IMR-90 (cell line): ENCODE measurements at regions not wholly inside any gene's neighbourhood (a gene's known extent, or its start where the extent isn't known, plus 50 kb on each side); places are given as distances from the start of the nearest gene placed in this dataset.

Experiments used
- ATAC-seq: fragments of 200-7000 bp; cut with Tn5 transposase; 2 replicates; pipeline ENCODE4 v1.9.1; 2020; ENCODE audit warnings: low read depth, mild to moderate bottlenecking, moderate library complexity
- BruUV-seq: library from RNA; stranded (reverse); fragments of 400-500 nt; replicated peaks from 2 replicates; lab custom pipeline; 2021; lab: Mats Ljungman, UMichigan
- CTCF ChIA-PET: fragments of 300-600 bp; formaldehyde crosslinking; extraction: SDS; loops from one replicate; lab custom pipeline; 2021; ENCODE audit warnings: antibody characterized with exemption; lab: Yijun Ruan, JAX
- POLR2A ChIA-PET: fragments of 300-600 bp; sonication (Branson Sonifier 250); formaldehyde crosslinking; loops from one replicate; lab custom pipeline; 2022; ENCODE audit warnings: antibody characterized with exemption; ENCODE audit not compliant: unreplicated experiment; lab: Charles Lee
- DNase-seq: peaks from one replicate; pipeline ENCODE4 v3.0.0; 2013
- H2AFZ ChIP-seq: replicated peaks from 2 replicates; pipeline ENCODE3; 2013; ENCODE audit warnings: low read length, mild to moderate bottlenecking; ENCODE audit not compliant: poor library complexity
- H2AK5ac ChIP-seq: 2 replicates; pipeline ENCODE4 v1.6.1; 2013; ENCODE audit warnings: low read depth, low read length, inconsistent platforms
- H2AK9ac ChIP-seq: replicated peaks from 2 replicates; pipeline ENCODE3; 2013; ENCODE audit warnings: mild to moderate bottlenecking, low read depth, low read length, moderate library complexity; ENCODE audit not compliant: poor library complexity
- H2BK120ac ChIP-seq: 2 replicates; pipeline ENCODE4 v1.6.1; 2013; ENCODE audit warnings: low read depth, low read length, inconsistent platforms
- H2BK15ac ChIP-seq: 3 replicates; pipeline ENCODE4 v1.6.1; 2013; ENCODE audit warnings: low read depth, low read length, inconsistent platforms
- H2BK20ac ChIP-seq: 2 replicates; pipeline ENCODE4 v1.6.1; 2013; ENCODE audit warnings: low read depth, mild to moderate bottlenecking, inconsistent platforms, low read length, moderate library complexity
- H2BK5ac ChIP-seq: 2 replicates; pipeline ENCODE4 v1.6.1; 2013; ENCODE audit warnings: mild to moderate bottlenecking, low read depth, low read length, inconsistent platforms; ENCODE audit not compliant: poor library complexity, severe bottlenecking
- H3K14ac ChIP-seq: replicated peaks from 2 replicates; pipeline ENCODE4 v1.6.1; 2013; ENCODE audit warnings: low read depth, low read length, inconsistent platforms
- H3K18ac ChIP-seq: 2 replicates; pipeline ENCODE4 v1.6.1; 2013; ENCODE audit warnings: low read depth, low read length, control low read depth
- H3K23ac ChIP-seq: 2 replicates; pipeline ENCODE4 v1.6.1; 2013; ENCODE audit warnings: low read depth, low read length, inconsistent platforms
- H3K27ac ChIP-seq: 2 replicates; pipeline ENCODE4 v1.5.1; 2013; ENCODE audit warnings: mild to moderate bottlenecking, control low read depth, low read length; ENCODE audit not compliant: insufficient read depth
- H3K27me3 ChIP-seq: 2 replicates; pipeline ENCODE4 v1.6.1; 2013; ENCODE audit warnings: low read length; ENCODE audit not compliant: control insufficient read depth, insufficient read depth
- H3K36me3 ChIP-seq: 2 replicates; pipeline ENCODE4 v1.6.1; 2013; ENCODE audit warnings: low read length, mixed read lengths; ENCODE audit not compliant: control insufficient read depth, insufficient read depth
- H3K4ac ChIP-seq: 2 replicates; pipeline ENCODE4 v1.6.1; 2013; ENCODE audit warnings: low read depth, low read length, inconsistent platforms
- H3K4me1 ChIP-seq: 2 replicates; pipeline ENCODE4 v1.6.1; 2013; ENCODE audit warnings: low read length, mixed read lengths; ENCODE audit not compliant: control insufficient read depth, insufficient read depth
- H3K4me2 ChIP-seq: 2 replicates; pipeline ENCODE4 v1.6.1; 2013; ENCODE audit warnings: low read depth, mild to moderate bottlenecking, control low read depth, low read length, moderate library complexity
- H3K4me3 ChIP-seq: 2 replicates; pipeline ENCODE4 v1.5.1; 2013; ENCODE audit warnings: low read depth, mild to moderate bottlenecking, control low read depth, low read length, moderate library complexity; ENCODE audit not compliant: insufficient read depth
- H3K56ac ChIP-seq: 2 replicates; pipeline ENCODE4 v1.6.1; 2013; ENCODE audit warnings: low read length, inconsistent platforms; ENCODE audit not compliant: insufficient read depth; ENCODE audit errors: extremely low read depth
- H3K79me1 ChIP-seq, 2 experiments: 2 replicates each; pipeline ENCODE4 v1.6.1; 2013; ENCODE audit warnings: low read length in 2 of 2, inconsistent platforms in 1 of 2, low read depth in 1 of 2
- H3K9ac ChIP-seq: 2 replicates; pipeline ENCODE4 v1.6.1; 2013; ENCODE audit warnings: low read depth, low read length, control low read depth
- H3K9me1 ChIP-seq: 2 replicates; pipeline ENCODE4 v1.6.1; 2013; ENCODE audit warnings: low read length, inconsistent platforms; ENCODE audit not compliant: insufficient read depth
- H3K9me3 ChIP-seq: 2 replicates; pipeline ENCODE4 v1.6.1; 2013; ENCODE audit warnings: low read length; ENCODE audit not compliant: control insufficient read depth, insufficient read depth
- H4K20me1 ChIP-seq: 2 replicates; pipeline ENCODE4 v1.6.1; 2013; ENCODE audit warnings: low read length, inconsistent platforms; ENCODE audit not compliant: insufficient read depth
- H4K5ac ChIP-seq: 2 replicates; pipeline ENCODE4 v1.6.1; 2013; ENCODE audit warnings: mild to moderate bottlenecking, low read depth, low read length, control low read depth
- H4K8ac ChIP-seq, 2 experiments: 2 replicates each; pipeline ENCODE4 v1.6.1; 2013; ENCODE audit warnings: low read depth in 2 of 2, low read length in 2 of 2, control low read depth in 1 of 2, inconsistent platforms in 1 of 2
- H4K91ac ChIP-seq: 2 replicates; pipeline ENCODE4 v1.6.1; 2013; ENCODE audit warnings: low read depth, low read length, inconsistent platforms; ENCODE audit not compliant: insufficient read depth
- BHLHE40 ChIP-seq: fragments of 150-350 bp; IDR thresholded peaks from 2 replicates; pipeline ENCODE4 v1.6.1; 2016; ENCODE audit warnings: mild to moderate bottlenecking, low read depth, low read length
- WGBS, 2 experiments: methylation state at CpG; one replicate each; pipeline versions ENCODE4 v1.1.5 to v1.1.7; 2013; ENCODE audit warnings: missing lambda C conversion rate in 2 of 2; ENCODE audit not compliant: insufficient read length in 1 of 2; ENCODE audit errors: extremely low coverage in 2 of 2; 5-methylcytosine and 5-hydroxymethylcytosine counted together
- dilution Hi-C: fragments of 300-500 bp; cut with HindIII; formaldehyde crosslinking; loops from one replicate; pipeline ENCODE4 v1.14.3; 2018; ENCODE audit warnings: low sequenced_read_pairs; ENCODE audit not compliant: unreplicated experiment
- in situ Hi-C: fragments of 300-500 bp; cut with MboI; formaldehyde crosslinking; loops from 3 replicates; pipeline ENCODE4 v1.14.3; 2019; ENCODE audit warnings: low sequenced_read_pairs, inconsistent platforms, mixed read lengths
- intact Hi-C: fragments of 100-400 bp; cut with micrococcal nuclease; formaldehyde crosslinking; loops from 2 replicates; pipeline ENCODE4 v1.10.0; 2022

GRCh38 chr21:27761623-27762022, 794.7 kb upstream of the ADAMTS5 start:
- in situ Hi-C loops (no loop called here), dilution Hi-C loops (no loop called here), intact Hi-C loops (no loop called here)
- Histone ChIP-seq H3K14ac (0 out of 2 replicates have a peak overlapping the region, but pooled peaks have one; percentile 76), H4K91ac (no peak overlapping the region; the same call in 1 of the 2 replicates), H3K4me3 (no peak overlapping the region), H2AK9ac (no peak overlapping the region), H2BK20ac (peak overlapping the region; percentile 58), H2BK5ac (no peak overlapping the region), H3K4ac (peak overlapping the region; percentile 71; the same call in 1 of the 2 replicates), H3K23ac (peak overlapping the region; percentile 78; the same call in 1 of the 2 replicates), H2AK5ac (no peak overlapping the region), H3K4me2 (peak overlapping the region; percentile 65; the same call in 1 of the 2 replicates), H4K5ac (peak overlapping the region; percentile 91; the same call in 1 of the 2 replicates), H3K18ac (peak overlapping the region; percentile 93; the same call in 1 of the 2 replicates), H2BK15ac (peak overlapping the region; percentile 86; the same call in 1 of the 3 replicates), H3K36me3 (no peaks in the 10 kb centered on the region), H4K20me1 (no peaks in the 10 kb centered on the region), H3K9ac (no peak overlapping the region), H2BK120ac (peak overlapping the region; percentile 70; the same call in 1 of the 2 replicates), H4K8ac (peak overlapping the region; percentile 62 to 82; a peak in 3 of 4 replicates), H3K27ac (no peak overlapping the region), H3K9me3 (no peaks in the 10 kb centered on the region), H3K9me1 (no peaks in the 10 kb centered on the region), H3K79me1 (no peaks in the 10 kb centered on the region), H2AFZ (no peak overlapping the region), H3K4me1 (peaks cover 4% of the 10 kb centered on the region; the same call in 1 of the 2 replicates), H3K56ac (no peak overlapping the region), H3K27me3 (no peaks in the 10 kb centered on the region)
- POLR2A ChIA-PET: no interaction called here
- DNase-seq (no peak), ATAC-seq (no peak)
- no TSS peak for BruUV-seq
- WGBS, 2 experiments: no CpG with 5 or more reads among the region's 1 CpG
- TF ChIP-seq BHLHE40: no peak
- CTCF ChIA-PET: no interaction called here
